ENCODE measurements at regions not wholly inside any gene's neighbourhood (a gene's known extent, or its start where the extent isn't known, plus 50 kb on each side); places are given as distances from the start of the nearest gene placed in this dataset.

DNA sequence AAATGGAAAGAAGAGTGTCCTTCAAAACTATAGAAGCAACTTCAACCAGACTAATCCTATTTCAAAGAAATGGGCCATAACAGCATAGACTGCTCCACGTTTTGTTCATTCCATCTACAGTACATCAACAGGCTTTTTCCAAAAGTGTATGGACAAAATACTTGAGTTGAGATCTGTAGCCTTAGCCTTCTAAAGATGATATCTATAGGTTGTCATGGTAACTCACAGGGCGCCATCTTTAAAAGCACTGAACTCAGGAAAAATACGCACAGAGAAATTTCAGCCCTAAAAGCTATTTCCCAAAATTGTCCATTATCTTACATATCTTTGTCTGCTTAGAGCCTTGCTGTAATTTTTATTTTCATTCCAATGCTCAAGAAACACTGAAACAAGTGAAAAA lies 439.4 kb upstream of the NBEA start:
- TF ChIP-seq POLR2A (IDR thresholded peaks at IDR 0.05; ENCODE audit: low read length) = no peak
- TF ChIP-seq GATA1 (IDR thresholded peaks at IDR 0.05; ENCODE audit: low read depth, low read length) = no peak

Measured in erythroblast (primary cell).